Endometrial microvascular endothelial cells (primary cell): ENCODE measurements at regions not wholly inside any gene's neighbourhood (a gene's known extent, or its start where the extent isn't known, plus 50 kb on each side); places are given as distances from the start of the nearest gene placed in this dataset.
"Not testable (repeated sequence)": the region's sequence is repeated elsewhere in the genome, so short reads cannot be mapped to it uniquely, and the experiment has no call there.

Experiments
- in situ Hi-C: cut with HindIII; loops from 2 replicates; pipeline ENCODE4 v1.10.0; 2017; ENCODE audit warnings: low sequenced_read_pairs, low pct_unique_long_range_greater_than_20kb; ENCODE audit errors: inconsistent ontology term

GRCh38 chr10:60534761-60535389 lies 145.2 kb upstream of the ANK3 start:
- in situ Hi-C loops: no loop called here

GRCh38 chr10:60532696-60533468 lies 143.2 kb upstream of the ANK3 start:
- in situ Hi-C loops: no loop called here

- in situ Hi-C loops: no loop called here
Observed at GRCh38 chr10:60531006-60531405, 141.3 kb upstream of the ANK3 start.

GRCh38 chr10:60527676-60528075 lies 138.0 kb upstream of the ANK3 start:
- in situ Hi-C loops: no loop called here

- in situ Hi-C loops: no loop called here
Observed at GRCh38 chr10:60525716-60526585, 136.3 kb upstream of the ANK3 start.

GRCh38 chr10:60524541-60524940 lies 134.9 kb upstream of the ANK3 start:
- in situ Hi-C loops: no loop called here

GRCh38 chr10:60523371-60523770 lies 133.7 kb upstream of the ANK3 start:
- in situ Hi-C loops: not testable (repeated sequence)

- in situ Hi-C loops: no loop called here
Observed at GRCh38 chr10:60522617-60523016, 132.9 kb upstream of the ANK3 start.

- in situ Hi-C loops: no loop called here
Observed at GRCh38 chr10:60521974-60522405, 132.3 kb upstream of the ANK3 start.

GRCh38 chr10:60518745-60519144 lies 129.1 kb upstream of the ANK3 start:
- in situ Hi-C loops: no loop called here

GRCh38 chr10:60517805-60518204 lies 128.1 kb upstream of the ANK3 start:
- in situ Hi-C loops: no loop called here

- in situ Hi-C loops: no loop called here
Observed at GRCh38 chr10:60513281-60513680, 123.6 kb upstream of the ANK3 start.

GRCh38 chr10:60511477-60512229 lies 122.0 kb upstream of the ANK3 start:
- in situ Hi-C loops: no loop called here

GRCh38 chr10:60508831-60509230 lies 119.2 kb upstream of the ANK3 start:
- in situ Hi-C loops: no loop called here

GRCh38 chr10:60508037-60508436 lies 118.4 kb upstream of the ANK3 start:
- in situ Hi-C loops: no loop called here

GRCh38 chr10:60502621-60503020 lies 112.9 kb upstream of the ANK3 start:
- in situ Hi-C loops: no loop called here

GRCh38 chr10:60498985-60499384 lies 109.3 kb upstream of the ANK3 start:
- in situ Hi-C loops: no loop called here

- in situ Hi-C loops: no loop called here
Observed at GRCh38 chr10:60497364-60497763, 107.7 kb upstream of the ANK3 start.

- in situ Hi-C loops: no loop called here
Observed at GRCh38 chr10:60496181-60496580, 106.5 kb upstream of the ANK3 start.
